Subcutaneous abdominal adipose tissue (tissue), 5 donors: ENCODE measurements at regions not wholly inside any gene's neighbourhood (a gene's known extent, or its start where the extent isn't known, plus 50 kb on each side); places are given as distances from the start of the nearest gene placed in this dataset.

ENCODE experiments used
- H3K27ac ChIP-seq: one replicate; pipeline ENCODE4 v1.7.0; 2013; ENCODE audit warnings: low read depth, mild to moderate bottlenecking, inconsistent platforms, low read length, moderate library complexity
- H3K27me3 ChIP-seq, 5 donors: one replicate each; pipeline ENCODE4 v1.7.0; 2013; ENCODE audit warnings: low read length in 5 of 5, inconsistent platforms in 1 of 5; ENCODE audit not compliant: control insufficient read depth in 5 of 5, insufficient read depth in 4 of 5
- H3K36me3 ChIP-seq, 5 donors: one replicate each; pipeline ENCODE4 v1.7.0; 2013; ENCODE audit warnings: low read length in 5 of 5; ENCODE audit not compliant: control insufficient read depth in 5 of 5, insufficient read depth in 5 of 5
- H3K4me1 ChIP-seq, 5 donors: one replicate each; pipeline ENCODE4 v1.7.0; 2013; ENCODE audit warnings: low read length in 5 of 5, mild to moderate bottlenecking in 3 of 5, moderate library complexity in 1 of 5; ENCODE audit not compliant: control insufficient read depth in 5 of 5, insufficient read depth in 5 of 5
- H3K4me3 ChIP-seq, 5 donors: one replicate each; pipeline ENCODE4 v1.7.0; 2013; ENCODE audit warnings: low read length in 5 of 5, low read depth in 1 of 5
- H3K9ac ChIP-seq, 5 donors: one replicate each; pipeline ENCODE4 v1.7.0; 2013; ENCODE audit warnings: low read length in 5 of 5, mild to moderate bottlenecking in 4 of 5, moderate library complexity in 3 of 5
- H3K9me3 ChIP-seq, 5 donors: one replicate each; pipeline ENCODE4 v1.7.0; 2013; ENCODE audit warnings: low read length in 5 of 5; ENCODE audit not compliant: control insufficient read depth in 5 of 5
- donor health status: healthy.
- donor health status: healthy.
- donor health status: healthy.
- donor health status: healthy.
- donor health status: healthy.

GRCh38 chr3:81416812-81417211 is 344.6 kb downstream of the GBE1 start:
- Histone ChIP-seq H3K9ac (no peak overlapping the region), H3K9me3 (no peaks in the 10 kb centered on the region), H3K27me3 (no peaks in the 10 kb centered on the region), H3K27ac (no peak overlapping the region), H3K4me1 (peaks cover 0 to 5% (median 0%) of the 10 kb centered on the region in 5 donors), H3K4me3 (no peak overlapping the region), H3K36me3 (no peaks in the 10 kb centered on the region)

GRCh38 chr3:81406318-81406717 is 355.1 kb downstream of the GBE1 start:
- no peaks in the 10 kb centered on the region for H3K27me3 ChIP-seq
- no peaks in the 10 kb centered on the region for H3K4me1 ChIP-seq
- no peak overlapping the region for H3K9ac ChIP-seq
- no peaks in the 10 kb centered on the region for H3K9me3 ChIP-seq
- H3K27ac ChIP-seq = no peak overlapping the region
- no peaks in the 10 kb centered on the region for H3K36me3 ChIP-seq
- no peak overlapping the region for H3K4me3 ChIP-seq

GRCh38 chr3:81395739-81396513 is 365.5 kb downstream of the GBE1 start:
- no peak overlapping the region for H3K9ac ChIP-seq
- no peaks in the 10 kb centered on the region for H3K4me1 ChIP-seq
- no peaks in the 10 kb centered on the region for H3K36me3 ChIP-seq
- no peak overlapping the region for H3K27ac ChIP-seq
- H3K27me3 ChIP-seq = no peaks in the 10 kb centered on the region
- H3K4me3 ChIP-seq = no peak overlapping the region
- H3K9me3 ChIP-seq = no peaks in the 10 kb centered on the region

GRCh38 chr3:81394651-81395524 is 366.6 kb downstream of the GBE1 start:
- Histone ChIP-seq H3K27me3 (no peaks in the 10 kb centered on the region), H3K4me3 (no peak overlapping the region), H3K27ac (no peak overlapping the region), H3K36me3 (no peaks in the 10 kb centered on the region), H3K9ac (no peak overlapping the region), H3K4me1 (no peaks in the 10 kb centered on the region), H3K9me3 (no peaks in the 10 kb centered on the region)

- no peak overlapping the region for H3K27ac ChIP-seq
- no peak overlapping the region for H3K9ac ChIP-seq
- no peaks in the 10 kb centered on the region for H3K36me3 ChIP-seq
- no peaks in the 10 kb centered on the region for H3K4me1 ChIP-seq
- no peaks in the 10 kb centered on the region for H3K9me3 ChIP-seq
- H3K4me3 ChIP-seq = no peak overlapping the region
- H3K27me3 ChIP-seq = no peaks in the 10 kb centered on the region
These were observed 368.2 kb downstream of the GBE1 start for GRCh38 chr3:81393251-81393650.

- Histone ChIP-seq H3K36me3 (no peaks in the 10 kb centered on the region), H3K4me3 (no peak overlapping the region), H3K4me1 (no peaks in the 10 kb centered on the region), H3K27me3 (no peaks in the 10 kb centered on the region), H3K27ac (no peak overlapping the region), H3K9me3 (no peaks in the 10 kb centered on the region), H3K9ac (no peak overlapping the region)
These were observed 370.6 kb downstream of the GBE1 start for GRCh38 chr3:81390796-81391195.

GRCh38 chr3:81388191-81388590 is 373.3 kb downstream of the GBE1 start:
- Histone ChIP-seq H3K27ac (no peak overlapping the region), H3K36me3 (no peaks in the 10 kb centered on the region), H3K9me3 (no peaks in the 10 kb centered on the region), H3K4me1 (no peaks in the 10 kb centered on the region), H3K9ac (no peak overlapping the region), H3K27me3 (no peaks in the 10 kb centered on the region), H3K4me3 (no peak overlapping the region)

- Histone ChIP-seq H3K9ac (no peak overlapping the region), H3K4me1 (no peaks in the 10 kb centered on the region), H3K36me3 (no peaks in the 10 kb centered on the region), H3K4me3 (no peak overlapping the region), H3K27me3 (no peaks in the 10 kb centered on the region), H3K27ac (no peak overlapping the region), H3K9me3 (no peaks in the 10 kb centered on the region)
These were observed 379.0 kb downstream of the GBE1 start for GRCh38 chr3:81382470-81382869.

GRCh38 chr3:81380234-81380633 is 381.2 kb downstream of the GBE1 start:
- no peaks in the 10 kb centered on the region for H3K4me1 ChIP-seq
- H3K27me3 ChIP-seq = no peaks in the 10 kb centered on the region
- H3K27ac ChIP-seq = no peak overlapping the region
- H3K9me3 ChIP-seq = no peaks in the 10 kb centered on the region
- H3K36me3 ChIP-seq = no peaks in the 10 kb centered on the region
- no peak overlapping the region for H3K4me3 ChIP-seq
- H3K9ac ChIP-seq = no peak overlapping the region

GRCh38 chr3:81378552-81379293 is 382.7 kb downstream of the GBE1 start:
- H3K27me3 ChIP-seq = no peaks in the 10 kb centered on the region
- no peaks in the 10 kb centered on the region for H3K4me1 ChIP-seq
- peaks cover 0 to 1% (median 0%) of the 10 kb centered on the region in 5 donors for H3K36me3 ChIP-seq
- no peak overlapping the region for H3K9ac ChIP-seq
- H3K4me3 ChIP-seq = no peak overlapping the region
- no peaks in the 10 kb centered on the region for H3K9me3 ChIP-seq
- no peak overlapping the region for H3K27ac ChIP-seq
